Esophagus muscularis mucosa (tissue), 4 donors: ENCODE measurements at regions not wholly inside any gene's neighbourhood (a gene's known extent, or its start where the extent isn't known, plus 50 kb on each side); places are given as distances from the start of the nearest gene placed in this dataset.

ENCODE experiments used
- DNase-seq: peaks from one replicate; pipeline ENCODE4 v3.0.0-alpha.2; 2017; ENCODE audit errors: extremely low spot score
- H3K27ac ChIP-seq, 4 donors: fragments of 200-600 bp; sonication (generic); replicated peaks in 1 of 4; 1 replicate in 3 of 4; 2 replicates in 1 of 4; pipeline ENCODE4 v1.5.1; 2016 to 2019; ENCODE audit warnings: mild to moderate bottlenecking in 1 of 4
- H3K27me3 ChIP-seq, 4 donors: fragments of 200-600 bp; sonication (generic); one replicate each; pipeline versions ENCODE4 v1.5.1 to v1.6.0; 2016 to 2019
- H3K36me3 ChIP-seq, 4 donors: fragments of 200-600 bp; sonication (generic); one replicate each; pipeline ENCODE4 v1.5.1; 2016 to 2019
- H3K4me1 ChIP-seq, 4 donors: fragments of 200-600 bp; sonication (generic); one replicate each; pipeline ENCODE4 v1.5.1; 2016 to 2019
- H3K4me3 ChIP-seq, 4 donors: fragments of 200-600 bp; sonication (generic); 1 replicate in 2 of 4; 2 replicates in 2 of 4; pipeline ENCODE4 v1.5.1; 2016 to 2019; ENCODE audit warnings: mild to moderate bottlenecking in 4 of 4, moderate library complexity in 1 of 4
- H3K9me3 ChIP-seq, 4 donors: fragments of 200-600 bp; sonication (generic); 1 replicate in 3 of 4; 2 replicates in 1 of 4; pipeline ENCODE4 v1.5.1; 2016 to 2019
- CTCF ChIP-seq, 3 experiments: fragments of 200-600 bp in 2 of 3; fragments of 450-650 bp in 1 of 3; sonication (generic) in 2 of 3; IDR thresholded peaks; one replicate each; pipeline ENCODE4 v1.5.1; 2017 to 2019; ENCODE audit warnings: antibody characterized with exemption in 3 of 3, mild to moderate bottlenecking in 2 of 3, moderate library complexity in 1 of 3
- EP300 ChIP-seq: sonication (generic); formaldehyde crosslinking; IDR thresholded peaks from one replicate; pipeline ENCODE4 v1.6.1; 2017; ENCODE audit warnings: antibody characterized with exemption
- POLR2A ChIP-seq: fragments of 450-650 bp; IDR thresholded peaks from one replicate; pipeline ENCODE4 v1.6.1; 2017; ENCODE audit warnings: antibody characterized with exemption, moderate library complexity, mild to moderate bottlenecking, low read depth
- POLR2AphosphoS5 ChIP-seq, 2 donors: sonication (generic); formaldehyde crosslinking; IDR thresholded peaks; one replicate each; pipeline ENCODE4 v1.6.1; 2017; ENCODE audit warnings: antibody characterized with exemption in 2 of 2
- WGBS: methylation state at CpG from one replicate; pipeline ENCODE4 v1.1.5; 2018; 5-methylcytosine and 5-hydroxymethylcytosine counted together
- intact Hi-C: fragments of 100-400 bp; cut with DNase I; formaldehyde crosslinking; loops from one replicate; pipeline ENCODE4 v1.15.1; 2023

GRCh38 chr13:48780713-48781341, 127.1 kb downstream of the CYSLTR2 start:
- intact Hi-C loops: no loop called here
- Histone ChIP-seq H3K4me3 (no peak overlapping the region), H3K27ac (no peak overlapping the region), H3K4me1 (no peaks in the 10 kb centered on the region), H3K27me3 (no peaks in the 10 kb centered on the region), H3K9me3 (peaks cover 0 to 23% (median 19%) of the 10 kb centered on the region in 4 donors), H3K36me3 (no peaks in the 10 kb centered on the region)
- TF ChIP-seq EP300: no peak
- no peak for TF ChIP-seq POLR2AphosphoS5 (IDR thresholded peaks at IDR 0.05)
- TF ChIP-seq CTCF (IDR thresholded peaks at IDR 0.05): no peak
- TF ChIP-seq POLR2A: no peak
- WGBS: 89% methylated on average over 2 of the region's 2 CpGs
- no peak for DNase-seq

- no peaks in the 10 kb centered on the region for H3K36me3 ChIP-seq
- H3K4me1 ChIP-seq: no peaks in the 10 kb centered on the region
- no peak overlapping the region for H3K4me3 ChIP-seq
- intact Hi-C loops: no loop called here
- no peaks in the 10 kb centered on the region for H3K27me3 ChIP-seq
- DNase-seq: peak; percentile 39
- TF ChIP-seq CTCF (IDR thresholded peaks at IDR 0.05) (no peak), POLR2A (no peak), POLR2AphosphoS5 (IDR thresholded peaks at IDR 0.05) (no peak), EP300 (no peak)
- H3K9me3 ChIP-seq: peaks cover 0 to 23% (median 19%) of the 10 kb centered on the region in 4 donors
- no peak overlapping the region for H3K27ac ChIP-seq
- WGBS: 100% methylated on average over 3 of the region's 3 CpGs
Measured at GRCh38 chr13:48782429-48782840, 128.7 kb downstream of the CYSLTR2 start.

- H3K4me1 ChIP-seq: no peaks in the 10 kb centered on the region
- H3K27me3 ChIP-seq: no peaks in the 10 kb centered on the region
- peak; percentile 88 for DNase-seq
- TF ChIP-seq POLR2A (no peak), POLR2AphosphoS5 (IDR thresholded peaks at IDR 0.05) (peak; percentile 30 to 43), EP300 (no peak), CTCF (IDR thresholded peaks at IDR 0.05) (no peak)
- no peak overlapping the region for H3K27ac ChIP-seq
- WGBS: 61% methylated on average over 7 of the region's 7 CpGs
- no peaks in the 10 kb centered on the region for H3K36me3 ChIP-seq
- intact Hi-C loops: no loop called here
- peaks cover 0 to 23% (median 19%) of the 10 kb centered on the region in 4 donors for H3K9me3 ChIP-seq
- H3K4me3 ChIP-seq: no peak overlapping the region
Measured at GRCh38 chr13:48783181-48783630, 129.5 kb downstream of the CYSLTR2 start.

GRCh38 chr13:48783695-48784230, 130.0 kb downstream of the CYSLTR2 start:
- intact Hi-C loops: no loop called here
- H3K36me3 ChIP-seq: no peaks in the 10 kb centered on the region
- no peaks in the 10 kb centered on the region for H3K4me1 ChIP-seq

More at GRCh38 chr13:48783695-48784230, 130.0 kb downstream of the CYSLTR2 start:
- Histone ChIP-seq H3K27ac (no peak overlapping the region), H3K27me3 (no peaks in the 10 kb centered on the region), H3K4me3 (no peak overlapping the region), H3K9me3 (peaks cover 0 to 23% (median 19%) of the 10 kb centered on the region in 4 donors)
- WGBS: 98% methylated on average over 4 of the region's 4 CpGs
- DNase-seq: peak; percentile 64
- TF ChIP-seq CTCF (IDR thresholded peaks at IDR 0.05) (no peak), EP300 (no peak)
